Fibroblast of villous mesenchyme (primary cell): ENCODE measurements at regions not wholly inside any gene's neighbourhood (a gene's known extent, or its start where the extent isn't known, plus 50 kb on each side); places are given as distances from the start of the nearest gene placed in this dataset.
"Not testable (repeated sequence)": the region's sequence is repeated elsewhere in the genome, so short reads cannot be mapped to it uniquely, and the experiment has no call there.

Experiments used
- DNase-seq: peaks from one replicate; pipeline ENCODE4 v3.0.0-alpha.2; 2010; ENCODE audit warnings: low read depth
- H3K4me3 ChIP-seq: 2 replicates; pipeline ENCODE4 v1.5.1; 2011; ENCODE audit warnings: low read depth, mild to moderate bottlenecking, low read length
- TF ChIP-seq, protein P1 (sequence below): IDR thresholded peaks from 2 replicates; pipeline ENCODE4 v1.5.1; 2012; ENCODE audit warnings: low read depth, mild to moderate bottlenecking, low read length; ENCODE audit not compliant: insufficient read depth

- no peak overlapping the region for H3K4me3 ChIP-seq
- DNase-seq: no peak
- TF ChIP-seq, protein P1, sequence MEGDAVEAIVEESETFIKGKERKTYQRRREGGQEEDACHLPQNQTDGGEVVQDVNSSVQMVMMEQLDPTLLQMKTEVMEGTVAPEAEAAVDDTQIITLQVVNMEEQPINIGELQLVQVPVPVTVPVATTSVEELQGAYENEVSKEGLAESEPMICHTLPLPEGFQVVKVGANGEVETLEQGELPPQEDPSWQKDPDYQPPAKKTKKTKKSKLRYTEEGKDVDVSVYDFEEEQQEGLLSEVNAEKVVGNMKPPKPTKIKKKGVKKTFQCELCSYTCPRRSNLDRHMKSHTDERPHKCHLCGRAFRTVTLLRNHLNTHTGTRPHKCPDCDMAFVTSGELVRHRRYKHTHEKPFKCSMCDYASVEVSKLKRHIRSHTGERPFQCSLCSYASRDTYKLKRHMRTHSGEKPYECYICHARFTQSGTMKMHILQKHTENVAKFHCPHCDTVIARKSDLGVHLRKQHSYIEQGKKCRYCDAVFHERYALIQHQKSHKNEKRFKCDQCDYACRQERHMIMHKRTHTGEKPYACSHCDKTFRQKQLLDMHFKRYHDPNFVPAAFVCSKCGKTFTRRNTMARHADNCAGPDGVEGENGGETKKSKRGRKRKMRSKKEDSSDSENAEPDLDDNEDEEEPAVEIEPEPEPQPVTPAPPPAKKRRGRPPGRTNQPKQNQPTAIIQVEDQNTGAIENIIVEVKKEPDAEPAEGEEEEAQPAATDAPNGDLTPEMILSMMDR: no peak
These were observed 1158.3 kb downstream of the RPIA start for GRCh38 chr2:89849731-89850130.

GRCh38 chr2:89850481-89850880, 1159.0 kb downstream of the RPIA start:
- H3K4me3 ChIP-seq: no peak overlapping the region
- no peak for DNase-seq
- TF ChIP-seq, protein P1: no peak

- H3K4me3 ChIP-seq: no peak overlapping the region
- TF ChIP-seq, protein P1: no peak
- no peak for DNase-seq
These were observed 1159.6 kb downstream of the RPIA start for GRCh38 chr2:89850881-89851582.

- TF ChIP-seq, protein P1: no peak
- H3K4me3 ChIP-seq: no peak overlapping the region
- DNase-seq: no peak
These were observed 1160.1 kb downstream of the RPIA start for GRCh38 chr2:89851583-89851905.

DNA sequence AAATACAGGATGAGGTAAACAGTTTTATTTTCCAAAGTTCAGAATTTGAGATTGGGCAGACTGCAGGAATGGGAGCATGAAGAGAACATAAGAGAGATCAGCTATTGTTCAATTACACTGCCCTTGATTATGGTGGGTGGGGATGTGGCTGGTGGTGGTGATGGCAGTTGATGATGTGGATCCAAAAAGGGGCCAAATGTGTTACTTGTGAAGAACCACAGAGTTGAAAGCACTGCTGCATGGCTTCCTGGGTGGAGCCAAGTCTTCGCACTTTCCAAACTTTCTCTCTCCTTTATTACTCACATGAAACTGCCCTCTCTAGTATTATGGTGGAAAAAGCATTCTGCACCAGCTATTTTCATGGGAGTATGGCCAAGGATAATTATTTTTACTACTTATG, 1162.0 kb downstream of the RPIA start:
- DNase-seq, H3K4me3 ChIP-seq: not testable (repeated sequence)

- not testable (repeated sequence) for DNase-seq, H3K4me3 ChIP-seq
These were observed 1164.3 kb downstream of the RPIA start for GRCh38 chr2:89855752-89856151.

GRCh38 chr2:89856305-89856704, 1164.8 kb downstream of the RPIA start:
- DNase-seq, H3K4me3 ChIP-seq: not testable (repeated sequence)

DNA sequence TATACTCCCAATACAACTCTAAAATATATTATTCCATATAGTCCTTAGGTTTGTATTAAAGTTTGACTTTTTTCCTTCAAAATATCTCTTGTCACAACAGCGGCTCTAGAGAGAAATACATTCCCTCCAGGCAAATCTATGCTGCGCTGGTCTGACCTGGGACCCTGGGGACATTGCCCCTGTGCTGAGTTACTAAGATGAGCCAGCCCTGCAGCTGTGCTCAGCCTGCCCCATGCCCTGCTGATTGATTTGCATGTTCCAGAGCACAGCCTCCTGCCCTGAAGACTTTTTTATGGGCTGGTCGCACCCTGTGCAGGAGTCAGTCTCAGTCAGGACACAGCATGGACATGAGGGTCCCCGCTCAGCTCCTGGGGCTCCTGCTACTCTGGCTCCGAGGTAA, 1170.7 kb downstream of the RPIA start:
- not testable (repeated sequence) for DNase-seq, H3K4me3 ChIP-seq

- H3K4me3 ChIP-seq, DNase-seq: not testable (repeated sequence)
These were observed 1171.7 kb downstream of the RPIA start for GRCh38 chr2:89863209-89863608.

DNA sequence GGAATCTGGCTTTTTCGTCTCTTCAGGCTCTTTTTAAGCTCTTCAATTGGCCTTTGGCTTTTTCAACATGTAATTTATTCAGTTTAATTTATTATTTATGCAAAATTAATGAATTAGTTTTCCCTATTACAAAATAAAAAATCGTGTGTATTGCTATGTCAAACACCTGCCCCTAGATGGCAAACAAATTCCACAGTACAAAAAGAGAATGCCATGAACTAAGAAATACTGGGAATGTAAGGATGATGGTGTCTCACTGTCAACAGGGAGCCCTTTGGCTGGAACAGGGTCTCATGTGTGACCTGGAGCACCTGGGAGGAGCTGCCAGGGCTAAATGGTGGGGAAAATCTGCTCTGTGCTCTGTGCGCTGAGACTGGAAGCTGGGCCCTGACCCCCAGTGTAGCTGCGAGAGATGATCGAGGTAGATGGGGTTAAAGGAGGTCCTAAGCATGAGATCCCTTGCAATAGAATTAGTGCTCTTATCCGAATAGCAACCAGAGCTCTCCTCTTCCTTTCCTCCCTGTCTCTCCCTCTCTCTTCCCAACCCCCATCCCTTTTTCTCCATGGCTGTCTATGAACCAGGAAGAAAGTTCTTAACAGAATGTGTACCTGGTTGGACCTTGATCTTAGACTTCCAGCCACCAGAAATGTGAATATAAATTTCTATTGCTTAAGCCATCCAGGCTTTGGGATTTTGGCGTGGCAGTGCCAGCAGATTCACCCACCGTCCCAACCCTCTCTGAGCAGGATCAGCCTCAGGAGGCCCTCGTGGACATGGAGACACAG, 1183.5 kb downstream of the RPIA start:
- not testable (repeated sequence) for H3K4me3 ChIP-seq, DNase-seq

DNA sequence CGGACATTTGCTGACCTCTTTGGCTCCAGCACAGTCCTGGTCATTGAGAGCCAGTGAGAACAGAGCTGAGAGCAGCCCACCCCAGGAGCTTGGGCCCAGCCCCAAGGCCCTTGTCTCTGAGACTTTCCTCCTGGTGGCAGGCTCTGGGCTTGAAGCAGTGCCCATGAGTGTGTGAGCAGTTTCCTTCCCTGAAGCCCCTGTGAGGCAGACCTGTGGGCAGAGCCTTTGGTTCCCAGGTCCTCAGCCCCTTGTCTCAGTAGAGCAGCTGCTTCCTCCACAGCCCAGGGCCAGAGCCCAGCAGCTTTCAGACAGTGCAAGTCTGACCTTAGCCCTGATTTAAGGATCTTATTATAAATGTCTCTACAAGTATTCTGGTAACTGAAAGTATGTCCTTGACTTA, 1185.0 kb downstream of the RPIA start:
- H3K4me3 ChIP-seq, DNase-seq: not testable (repeated sequence)

GRCh38 chr2:89876878-89877277, 1185.4 kb downstream of the RPIA start:
- not testable (repeated sequence) for DNase-seq, H3K4me3 ChIP-seq

DNA sequence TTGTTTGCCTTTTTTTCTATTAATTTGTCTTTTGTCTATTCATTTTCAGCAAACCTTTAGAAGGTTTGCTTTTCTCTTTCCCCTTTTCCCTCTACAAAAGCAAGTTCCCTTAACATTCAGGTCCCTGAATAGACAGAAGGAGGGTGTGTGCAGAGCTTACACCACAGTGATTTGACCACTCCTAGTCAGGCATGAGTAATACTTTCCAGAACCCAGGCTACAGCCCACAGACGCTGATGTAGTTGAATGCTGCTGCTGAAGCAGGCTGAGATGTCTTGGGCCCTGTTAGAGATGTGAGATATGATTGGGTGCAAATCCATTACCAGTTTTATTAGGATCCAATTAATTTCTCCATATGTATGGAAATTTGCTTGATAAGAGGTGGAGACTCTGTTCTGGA, 1191.4 kb downstream of the RPIA start:
- DNase-seq, H3K4me3 ChIP-seq: not testable (repeated sequence)

- not testable (repeated sequence) for H3K4me3 ChIP-seq, DNase-seq
These were observed 1192.2 kb downstream of the RPIA start for GRCh38 chr2:89883624-89884023.

GRCh38 chr2:89885071-89885470, 1193.6 kb downstream of the RPIA start:
- H3K4me3 ChIP-seq, DNase-seq: not testable (repeated sequence)
